Mesendoderm (in vitro differentiated cells): ENCODE measurements at regions not wholly inside any gene's neighbourhood (a gene's known extent, or its start where the extent isn't known, plus 50 kb on each side); places are given as distances from the start of the nearest gene placed in this dataset.
A peak's percentile ranks its signal among the peaks of the same experiment; 100 is the strongest.

Experiments
- DNase-seq: peaks from one replicate; pipeline ENCODE4 v3.0.0; 2013
- H2AK5ac ChIP-seq: 2 replicates; pipeline ENCODE4 v1.6.1; 2013; ENCODE audit warnings: low read length, inconsistent platforms
- H2BK120ac ChIP-seq: 2 replicates; pipeline ENCODE4 v1.6.1; 2013; ENCODE audit warnings: low read depth, mild to moderate bottlenecking, low read length, moderate library complexity, mixed read lengths
- H2BK15ac ChIP-seq: replicated peaks from 2 replicates; pipeline ENCODE4 v1.6.1; 2013; ENCODE audit warnings: low read depth, mild to moderate bottlenecking, moderate library complexity
- H2BK5ac ChIP-seq: 2 replicates; pipeline ENCODE4 v1.6.1; 2013; ENCODE audit warnings: low read length, inconsistent platforms
- H3K18ac ChIP-seq: 2 replicates; pipeline ENCODE4 v1.6.1; 2013; ENCODE audit warnings: mild to moderate bottlenecking, low read length, mixed read lengths
- H3K23ac ChIP-seq: one replicate; pipeline ENCODE4 v1.6.1; 2013; ENCODE audit warnings: low read length
- H3K27ac ChIP-seq: 2 replicates; pipeline ENCODE4 v1.5.1; 2013; ENCODE audit warnings: low read depth, mild to moderate bottlenecking, inconsistent platforms, low read length, moderate library complexity
- H3K27me3 ChIP-seq: 2 replicates; pipeline ENCODE4 v1.6.1; 2013; ENCODE audit warnings: low read length, control low read depth, mild to moderate bottlenecking, inconsistent platforms; ENCODE audit not compliant: insufficient read depth, poor library complexity
- H3K36me3 ChIP-seq: 2 replicates; pipeline ENCODE4 v1.6.1; 2013; ENCODE audit warnings: low read length, inconsistent platforms; ENCODE audit not compliant: control insufficient read depth, insufficient read depth
- H3K4ac ChIP-seq: one replicate; pipeline ENCODE4 v1.6.1; 2013; ENCODE audit warnings: low read depth, mild to moderate bottlenecking, low read length, moderate library complexity
- H3K4me1 ChIP-seq: 2 replicates; pipeline ENCODE4 v1.6.1; 2013; ENCODE audit warnings: low read depth, low read length, inconsistent platforms; ENCODE audit not compliant: control insufficient read depth
- H3K4me2 ChIP-seq: 2 replicates; pipeline ENCODE4 v1.6.1; 2013; ENCODE audit warnings: low read length
- H3K4me3 ChIP-seq: 2 replicates; pipeline ENCODE4 v1.5.1; 2013; ENCODE audit warnings: mild to moderate bottlenecking, low read length
- H3K56ac ChIP-seq: one replicate; pipeline ENCODE4 v1.6.1; 2013; ENCODE audit warnings: low read length
- H3K79me1 ChIP-seq: 2 replicates; pipeline ENCODE4 v1.6.1; 2013; ENCODE audit warnings: low read length, inconsistent platforms
- H3K79me2 ChIP-seq: 2 replicates; pipeline ENCODE4 v1.6.1; 2013; ENCODE audit warnings: mild to moderate bottlenecking, low read length; ENCODE audit not compliant: control insufficient read depth, insufficient read depth
- H3K9ac ChIP-seq: 2 replicates; pipeline ENCODE4 v1.6.1; 2013; ENCODE audit warnings: low read length, inconsistent platforms
- H4K5ac ChIP-seq: one replicate; pipeline ENCODE4 v1.6.1; 2013; ENCODE audit warnings: low read length
- H4K8ac ChIP-seq: one replicate; pipeline ENCODE4 v1.6.1; 2013; ENCODE audit warnings: low read depth, mild to moderate bottlenecking, control low read depth, low read length, moderate library complexity
- WGBS: extraction: QIAGEN DNeasy Blood & Tissue Kit; methylation state at CpG from one replicate; pipeline ENCODE4 v1.1.7; 2013; ENCODE audit warnings: low lambda C conversion rate, missing lambda C conversion rate; ENCODE audit not compliant: insufficient coverage; ENCODE audit errors: extremely low coverage; 5-methylcytosine and 5-hydroxymethylcytosine counted together

DNA sequence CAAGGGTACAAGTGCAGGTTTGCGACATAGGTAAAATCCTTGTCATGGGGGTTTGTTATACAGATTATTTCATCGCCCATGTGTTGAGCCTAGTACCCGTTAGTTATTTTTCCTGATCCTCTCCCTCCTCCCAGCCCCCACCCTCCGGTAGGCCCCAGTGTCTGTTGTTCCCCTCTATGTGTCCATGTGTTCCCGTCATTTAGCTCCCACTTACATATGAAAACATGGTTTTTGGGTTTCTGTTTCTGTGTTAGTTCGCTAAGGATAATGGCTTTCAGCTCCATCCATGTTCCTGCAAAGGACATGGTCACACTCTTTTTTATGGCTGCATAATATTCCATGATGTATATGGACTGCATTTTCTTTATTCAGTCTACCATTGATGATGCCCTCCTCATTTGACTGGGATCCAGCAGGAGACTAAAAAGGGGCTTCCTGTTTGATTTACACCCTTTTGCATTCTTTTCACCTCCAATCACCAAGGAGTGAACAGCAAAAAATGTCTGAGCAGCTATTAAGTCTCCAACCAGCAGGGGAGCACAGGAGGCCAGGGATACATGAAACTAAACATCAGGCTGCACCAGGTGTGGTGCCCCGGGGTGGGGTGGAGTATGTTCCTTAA is 188.2 kb downstream of the SKIDA1 start:
- Histone ChIP-seq H3K79me2 (no peaks in the 10 kb centered on the region), H2BK5ac (peak overlapping the region; percentile 50), H3K23ac (no peak overlapping the region), H3K79me1 (no peaks in the 10 kb centered on the region), H3K9ac (no peak overlapping the region), H4K8ac (no peak overlapping the region), H3K4me2 (no peak overlapping the region), H4K5ac (no peak overlapping the region), H2AK5ac (peak overlapping the region; percentile 16), H2BK15ac (peak overlapping the region; percentile 46), H3K36me3 (no peaks in the 10 kb centered on the region), H3K56ac (peak overlapping the region; percentile 53), H3K4me3 (no peak overlapping the region), H3K27ac (no peak overlapping the region), H3K4me1 (peaks cover 6% of the 10 kb centered on the region), H3K18ac (peak overlapping the region; percentile 77), H3K4ac (peak overlapping the region; percentile 63), H3K27me3 (no peaks in the 10 kb centered on the region), H2BK120ac (peak overlapping the region; percentile 29)
- DNase-seq: peak; percentile 57
- no CpG with 5 or more reads among the region's 7 CpGs for WGBS

DNA sequence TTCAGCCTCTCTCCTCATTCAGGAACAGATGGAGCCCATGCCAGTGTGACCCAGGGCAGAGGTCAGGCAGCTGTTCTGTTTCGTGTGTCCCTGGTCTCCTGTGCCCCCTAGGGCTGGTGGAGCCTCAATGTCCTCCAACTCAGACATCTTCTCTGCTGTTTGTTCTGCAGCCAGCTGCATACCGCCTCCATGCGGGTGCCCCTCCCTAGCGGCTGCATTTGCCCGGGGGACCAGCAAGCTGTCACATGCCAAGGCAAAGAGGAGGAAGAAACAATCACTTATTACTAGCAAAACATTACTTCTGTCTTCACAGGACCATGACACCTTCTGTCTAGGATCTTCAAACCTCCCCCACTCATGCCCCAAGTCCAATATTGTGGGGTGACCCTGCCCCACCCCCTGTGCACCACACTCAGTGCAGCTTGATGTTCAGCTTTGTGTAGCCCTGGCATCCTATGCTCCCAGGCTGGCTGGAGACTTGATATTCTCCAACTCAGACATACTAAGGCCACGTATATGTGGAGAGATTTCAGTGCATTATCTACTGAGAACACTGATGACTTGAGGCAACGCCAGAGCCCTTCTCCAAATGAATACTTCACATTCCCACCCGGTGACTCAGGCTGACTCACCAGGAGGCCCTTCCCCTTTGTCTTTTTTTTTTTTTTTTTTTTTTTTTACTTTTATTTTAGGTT is 188.9 kb downstream of the SKIDA1 start:
- peak; percentile 98 for DNase-seq
- Histone ChIP-seq H2BK5ac (peak overlapping the region; percentile 61), H3K27ac (peak overlapping the region; percentile 59), H2BK120ac (no peak overlapping the region), H3K23ac (peak overlapping the region; percentile 31), H3K36me3 (no peaks in the 10 kb centered on the region), H4K5ac (no peak overlapping the region), H3K4ac (no peak overlapping the region), H3K79me1 (no peaks in the 10 kb centered on the region), H3K18ac (peak overlapping the region; percentile 1), H3K79me2 (no peaks in the 10 kb centered on the region), H3K27me3 (no peaks in the 10 kb centered on the region), H3K4me3 (no peak overlapping the region), H3K56ac (peak overlapping the region; percentile 79), H3K4me1 (peaks cover 6% of the 10 kb centered on the region), H3K4me2 (no peak overlapping the region), H4K8ac (no peak overlapping the region), H3K9ac (no peak overlapping the region), H2AK5ac (peak overlapping the region; percentile 2), H2BK15ac (no peak overlapping the region)
- WGBS: no CpG with 5 or more reads among the region's 8 CpGs

DNA sequence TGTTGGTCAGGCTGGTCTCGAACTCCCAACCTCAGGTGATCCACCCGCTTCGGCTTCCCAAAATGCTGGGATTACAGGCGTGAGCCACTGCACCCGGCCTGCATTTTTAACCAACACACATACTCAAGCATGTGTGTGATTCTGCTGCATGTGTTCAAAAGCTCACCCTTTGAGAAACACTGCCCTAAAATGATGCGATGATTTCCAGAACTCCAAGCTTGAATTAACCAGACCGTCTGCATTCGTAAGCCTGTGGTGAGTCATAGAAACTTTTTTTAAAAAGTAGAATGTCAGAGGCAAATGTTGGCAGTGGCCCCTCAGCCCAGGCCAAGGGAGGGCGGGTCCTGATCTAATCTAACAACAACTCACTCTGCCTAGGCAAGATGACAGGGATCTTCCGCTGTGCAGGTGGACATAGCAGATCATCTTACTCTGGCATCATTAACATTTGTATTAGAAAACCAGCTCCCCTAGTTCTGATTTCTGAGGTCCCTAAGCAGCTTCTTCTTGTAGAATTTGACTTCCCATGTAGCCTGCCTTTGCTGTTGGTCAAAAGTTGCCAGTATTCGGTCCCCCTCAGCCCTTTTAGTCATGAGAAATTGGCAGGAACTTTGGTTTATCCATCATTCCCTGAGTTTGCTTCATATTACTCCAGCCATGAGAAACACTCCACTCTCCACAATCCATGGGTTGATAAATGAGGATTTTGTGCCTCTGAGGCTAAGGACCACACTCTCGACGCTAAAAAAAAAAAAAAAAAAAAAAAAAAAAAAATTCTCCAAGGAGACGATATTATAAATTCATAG is 190.4 kb downstream of the SKIDA1 start:
- H4K5ac ChIP-seq: no peak overlapping the region
- peak overlapping the region; percentile 5 for H3K27ac ChIP-seq
- DNase-seq: peak; percentile 84

DNA sequence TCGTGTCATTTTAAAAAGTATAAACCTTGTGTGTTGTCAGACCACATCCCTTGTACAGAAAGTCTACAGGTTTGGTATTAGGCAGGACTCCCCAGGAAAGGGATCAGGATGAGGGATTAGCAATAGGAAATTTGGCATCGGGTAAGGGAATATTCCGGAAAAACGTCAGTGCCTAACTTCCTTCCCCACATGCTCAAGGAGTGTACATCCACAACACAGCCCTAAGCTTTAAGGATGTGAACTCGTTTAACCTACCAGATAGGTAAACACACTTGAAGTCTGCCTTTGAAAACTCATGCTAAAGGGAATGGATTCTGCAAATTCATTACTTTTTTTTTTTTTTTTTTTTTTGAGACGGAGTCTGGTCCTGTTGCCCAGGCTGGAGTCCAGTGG is 194.9 kb downstream of the SKIDA1 start:
- H3K4me1 ChIP-seq: peaks cover 2% of the 10 kb centered on the region
- peak overlapping the region; percentile 19 for H3K9ac ChIP-seq
- no peak overlapping the region for H3K4me3 ChIP-seq
- H2AK5ac ChIP-seq: peak overlapping the region; percentile 85
- H4K8ac ChIP-seq: no peak overlapping the region
- peak overlapping the region; percentile 10 for H2BK120ac ChIP-seq
- no peak overlapping the region for H3K23ac ChIP-seq
- H3K18ac ChIP-seq: peak overlapping the region; percentile 70
- no peak overlapping the region for H3K4ac ChIP-seq
- no peak overlapping the region for H4K5ac ChIP-seq
- H3K4me2 ChIP-seq: no peak overlapping the region
- H2BK5ac ChIP-seq: no peak overlapping the region
- no peaks in the 10 kb centered on the region for H3K79me1 ChIP-seq
- no CpG with 5 or more reads among the region's 6 CpGs for WGBS
- H3K36me3 ChIP-seq: no peaks in the 10 kb centered on the region
- no peaks in the 10 kb centered on the region for H3K27me3 ChIP-seq
- H3K56ac ChIP-seq: peak overlapping the region; percentile 49
- no peaks in the 10 kb centered on the region for H3K79me2 ChIP-seq
- peak overlapping the region; percentile 88 for H2BK15ac ChIP-seq
- DNase-seq: no peak
- no peak overlapping the region for H3K27ac ChIP-seq

More for the DNA sequence above, 190.4 kb downstream of the SKIDA1 start:
- Histone ChIP-seq H3K23ac (no peak overlapping the region), H2AK5ac (no peak overlapping the region), H3K4me3 (no peak overlapping the region), H3K79me2 (no peaks in the 10 kb centered on the region), H3K79me1 (no peaks in the 10 kb centered on the region), H3K4me2 (no peak overlapping the region), H2BK15ac (no peak overlapping the region), H2BK5ac (no peak overlapping the region), H3K18ac (peak overlapping the region; percentile 56), H3K4me1 (peaks cover 6% of the 10 kb centered on the region), H3K56ac (peak overlapping the region; percentile 73), H3K9ac (no peak overlapping the region), H2BK120ac (peak overlapping the region; percentile 64), H4K8ac (no peak overlapping the region), H3K27me3 (no peaks in the 10 kb centered on the region), H3K36me3 (no peaks in the 10 kb centered on the region), H3K4ac (no peak overlapping the region)
- no CpG with 5 or more reads among the region's 14 CpGs for WGBS

GRCh38 chr10:21329995-21330627 is 195.4 kb downstream of the SKIDA1 start:
- Histone ChIP-seq H3K27me3 (no peaks in the 10 kb centered on the region), H2AK5ac (no peak overlapping the region), H3K36me3 (no peaks in the 10 kb centered on the region), H3K4ac (no peak overlapping the region), H4K5ac (no peak overlapping the region), H2BK5ac (no peak overlapping the region), H2BK15ac (peak overlapping the region; percentile 23), H3K18ac (peak overlapping the region; percentile 90), H3K27ac (no peak overlapping the region), H3K23ac (no peak overlapping the region), H3K4me2 (no peak overlapping the region), H3K4me1 (peaks cover 2% of the 10 kb centered on the region), H4K8ac (no peak overlapping the region), H3K56ac (no peak overlapping the region), H2BK120ac (no peak overlapping the region), H3K79me1 (no peaks in the 10 kb centered on the region), H3K4me3 (no peak overlapping the region), H3K9ac (peak overlapping the region; percentile 19), H3K79me2 (no peaks in the 10 kb centered on the region)
- WGBS: no CpG with 5 or more reads among the region's 4 CpGs
- peak; percentile 37 for DNase-seq
